ENCODE measurements at regions not wholly inside any gene's neighbourhood (a gene's known extent, or its start where the extent isn't known, plus 50 kb on each side); places are given as distances from the start of the nearest gene placed in this dataset.

DNA sequence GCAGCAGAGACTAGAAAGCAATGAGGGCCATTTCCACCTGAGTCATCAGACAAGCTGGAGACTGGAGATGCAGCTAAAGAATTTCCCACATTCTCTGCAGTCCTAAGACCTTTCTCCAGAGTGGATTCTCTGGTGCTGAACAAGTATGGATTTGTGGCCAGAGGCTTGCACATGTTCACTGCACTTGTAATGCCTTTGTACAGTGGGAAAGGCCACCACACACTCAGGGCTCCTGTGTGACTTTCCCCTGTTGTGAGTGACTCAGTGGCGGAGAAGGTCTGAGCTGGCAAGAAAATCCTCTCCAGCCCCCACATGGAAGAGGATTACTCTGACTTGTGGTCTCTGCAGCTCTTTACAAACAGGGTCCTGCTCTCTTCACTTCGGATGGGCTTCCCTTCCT lies 192.3 kb downstream of the C6orf118 start:
- Histone ChIP-seq H3K36me3 (ENCODE audit: control insufficient read depth in 2 of 2, extremely low read depth in 1 of 2, insufficient read depth in 1 of 2, low read length in 1 of 2) (no peaks in the 10 kb centered on the region), H3K4me3 (ENCODE audit: control insufficient read depth in 1 of 2, extremely low read depth in 1 of 2, low read length in 1 of 2) (no peak overlapping the region), H3K27ac (ENCODE audit: low read length) (no peak overlapping the region), H3K27me3 (replicated peaks in 1 of 2; ENCODE audit: control insufficient read depth in 2 of 2, extremely low read depth in 1 of 2, insufficient read depth in 2 of 2, low read length in 1 of 2) (no peaks in the 10 kb centered on the region), H3K9me3 (no peaks in the 10 kb centered on the region), H3K4me1 (ENCODE audit: control insufficient read depth in 1 of 2, extremely low read depth in 1 of 2, insufficient read depth in 2 of 2, low read length in 2 of 2) (no peaks in the 10 kb centered on the region)
- Mint-ChIP-seq H3K36me3 (no peaks in the 10 kb centered on the region), H3K9me3 (peaks cover 10 to 35% (median 16%) of the 10 kb centered on the region in 3 donors), H3K4me1 (no peaks in the 10 kb centered on the region), H3K27me3 (no peaks in the 10 kb centered on the region), H3K27ac (no peak overlapping the region), H3K4me3 (no peak overlapping the region)
- ChIA-PET POLR2A (no interaction called here), CTCF (no interaction called here)
- ATAC-seq (replicated peaks in 1 of 4) (no peak), DNase-seq (no peak)
- 75% methylated on average over 2 of the region's 2 CpGs for WGBS (ENCODE audit: insufficient coverage)

DNA sequence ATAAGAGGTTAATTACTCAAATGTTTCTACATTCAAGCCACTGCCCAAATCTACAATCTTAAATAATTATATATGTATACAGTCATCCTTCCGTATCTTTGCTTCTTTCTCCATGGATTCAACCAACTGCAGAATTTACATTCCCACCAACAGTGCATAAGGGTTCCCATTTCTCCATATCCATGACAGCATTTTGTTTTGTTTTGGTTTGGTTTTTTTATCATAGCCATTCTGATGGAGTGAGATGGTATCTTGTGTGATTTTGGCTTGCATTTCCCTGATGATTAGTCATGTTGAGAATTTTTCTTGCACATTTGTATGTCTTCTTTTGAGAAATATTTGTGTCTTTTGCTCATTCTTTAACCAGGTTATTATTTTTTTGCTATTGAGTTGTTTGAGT lies 198.5 kb downstream of the C6orf118 start:
- Histone ChIP-seq H3K9me3 (no peaks in the 10 kb centered on the region), H3K27me3 (replicated peaks in 1 of 2; ENCODE audit: control insufficient read depth in 2 of 2, extremely low read depth in 1 of 2, insufficient read depth in 2 of 2, low read length in 1 of 2) (no peaks in the 10 kb centered on the region), H3K4me3 (ENCODE audit: control insufficient read depth in 1 of 2, extremely low read depth in 1 of 2, low read length in 1 of 2) (no peak overlapping the region), H3K36me3 (ENCODE audit: control insufficient read depth in 2 of 2, extremely low read depth in 1 of 2, insufficient read depth in 1 of 2, low read length in 1 of 2) (no peaks in the 10 kb centered on the region), H3K27ac (ENCODE audit: low read length) (no peak overlapping the region), H3K4me1 (ENCODE audit: control insufficient read depth in 1 of 2, extremely low read depth in 1 of 2, insufficient read depth in 2 of 2, low read length in 2 of 2) (no peaks in the 10 kb centered on the region)
- Mint-ChIP-seq H3K9me3 (peaks cover 3 to 38% (median 17%) of the 10 kb centered on the region in 3 donors), H3K4me3 (no peak overlapping the region), H3K4me1 (no peaks in the 10 kb centered on the region), H3K36me3 (no peaks in the 10 kb centered on the region), H3K27me3 (no peaks in the 10 kb centered on the region), H3K27ac (no peak overlapping the region)
- ATAC-seq (replicated peaks in 1 of 4) (no peak), DNase-seq (no peak)
- CTCF ChIA-PET, result no interaction called here
- no CpG with 5 or more reads among the region's 1 CpG for WGBS (ENCODE audit: insufficient coverage)
- POLR2A ChIA-PET, result no interaction called here

DNA sequence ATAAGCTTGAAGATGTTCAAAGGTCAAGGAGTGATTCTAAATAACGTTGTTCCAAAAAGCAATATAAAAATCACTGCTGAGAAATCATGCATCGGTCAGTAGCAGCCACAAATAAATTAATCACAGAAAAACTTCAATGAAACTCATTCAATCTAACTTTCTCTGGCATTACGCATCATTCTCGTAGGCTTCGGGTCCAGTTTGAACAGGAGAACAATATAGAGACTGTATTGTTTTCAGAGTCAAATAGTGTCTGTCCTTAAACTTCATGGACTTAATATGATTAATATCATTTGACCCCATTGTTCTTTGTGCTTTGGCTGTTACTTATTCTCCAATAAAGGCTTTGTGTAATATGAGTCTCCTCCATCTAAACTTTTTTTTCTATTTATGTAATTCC lies 200.4 kb downstream of the C6orf118 start:
- POLR2A ChIA-PET, result no interaction called here
- H3K27ac Mint-ChIP-seq, result no peak overlapping the region
- H3K4me1 Mint-ChIP-seq, result no peaks in the 10 kb centered on the region
- H3K27me3 Mint-ChIP-seq, result no peaks in the 10 kb centered on the region
- no peak for ATAC-seq (replicated peaks in 1 of 4)
- Histone ChIP-seq H3K4me3 (ENCODE audit: control insufficient read depth in 1 of 2, extremely low read depth in 1 of 2, low read length in 1 of 2) (no peak overlapping the region), H3K9me3 (no peaks in the 10 kb centered on the region), H3K4me1 (ENCODE audit: control insufficient read depth in 1 of 2, extremely low read depth in 1 of 2, insufficient read depth in 2 of 2, low read length in 2 of 2) (no peaks in the 10 kb centered on the region), H3K27ac (ENCODE audit: low read length) (no peak overlapping the region), H3K27me3 (replicated peaks in 1 of 2; ENCODE audit: control insufficient read depth in 2 of 2, extremely low read depth in 1 of 2, insufficient read depth in 2 of 2, low read length in 1 of 2) (no peaks in the 10 kb centered on the region), H3K36me3 (ENCODE audit: control insufficient read depth in 2 of 2, extremely low read depth in 1 of 2, insufficient read depth in 1 of 2, low read length in 1 of 2) (no peaks in the 10 kb centered on the region)
- WGBS (ENCODE audit: insufficient coverage), result no CpG with 5 or more reads among the region's 5 CpGs
- H3K36me3 Mint-ChIP-seq, result no peaks in the 10 kb centered on the region
- H3K4me3 Mint-ChIP-seq, result no peak overlapping the region
- CTCF ChIA-PET, result no interaction called here
- DNase-seq, result no peak
- H3K9me3 Mint-ChIP-seq, result peaks cover 3 to 23% (median 11%) of the 10 kb centered on the region in 3 donors

DNA sequence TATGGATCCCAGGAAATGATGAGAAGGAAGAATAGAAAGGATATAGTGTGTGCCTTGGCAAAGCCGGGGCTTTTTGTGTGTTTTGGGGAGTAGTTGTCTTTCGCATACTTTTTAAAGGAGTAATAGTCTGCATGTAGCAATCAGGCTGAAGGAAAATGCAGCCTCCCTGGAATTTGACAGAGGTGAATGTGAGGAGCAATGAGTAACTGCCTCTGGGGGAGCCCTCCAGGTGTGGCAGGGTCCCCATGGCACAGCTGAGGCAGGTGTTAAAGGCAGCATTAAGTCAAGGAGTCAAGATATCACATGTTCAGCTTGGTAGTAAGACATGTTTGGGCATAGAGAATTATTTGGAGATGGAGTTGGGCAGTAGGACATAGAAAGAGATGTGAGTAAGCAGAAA lies 203.1 kb downstream of the C6orf118 start:
- Histone ChIP-seq H3K4me1 (ENCODE audit: control insufficient read depth in 1 of 2, extremely low read depth in 1 of 2, insufficient read depth in 2 of 2, low read length in 2 of 2) (no peaks in the 10 kb centered on the region), H3K36me3 (ENCODE audit: control insufficient read depth in 2 of 2, extremely low read depth in 1 of 2, insufficient read depth in 1 of 2, low read length in 1 of 2) (no peaks in the 10 kb centered on the region), H3K9me3 (no peaks in the 10 kb centered on the region), H3K27me3 (replicated peaks in 1 of 2; ENCODE audit: control insufficient read depth in 2 of 2, extremely low read depth in 1 of 2, insufficient read depth in 2 of 2, low read length in 1 of 2) (no peaks in the 10 kb centered on the region), H3K4me3 (ENCODE audit: control insufficient read depth in 1 of 2, extremely low read depth in 1 of 2, low read length in 1 of 2) (no peak overlapping the region), H3K27ac (ENCODE audit: low read length) (no peak overlapping the region)
- ChIA-PET CTCF (no interaction called here), POLR2A (no interaction called here)
- H3K27ac Mint-ChIP-seq, result no peak overlapping the region
- no peak overlapping the region for H3K4me3 Mint-ChIP-seq
- peaks cover 3 to 14% (median 7%) of the 10 kb centered on the region in 3 donors for H3K9me3 Mint-ChIP-seq
- ATAC-seq (replicated peaks in 1 of 4), result no peak
- no peaks in the 10 kb centered on the region for H3K27me3 Mint-ChIP-seq
- 91% methylated on average over 2 of the region's 2 CpGs for WGBS (ENCODE audit: insufficient coverage)
- no peak for DNase-seq
- no peaks in the 10 kb centered on the region for H3K36me3 Mint-ChIP-seq
- H3K4me1 Mint-ChIP-seq, result no peaks in the 10 kb centered on the region

DNA sequence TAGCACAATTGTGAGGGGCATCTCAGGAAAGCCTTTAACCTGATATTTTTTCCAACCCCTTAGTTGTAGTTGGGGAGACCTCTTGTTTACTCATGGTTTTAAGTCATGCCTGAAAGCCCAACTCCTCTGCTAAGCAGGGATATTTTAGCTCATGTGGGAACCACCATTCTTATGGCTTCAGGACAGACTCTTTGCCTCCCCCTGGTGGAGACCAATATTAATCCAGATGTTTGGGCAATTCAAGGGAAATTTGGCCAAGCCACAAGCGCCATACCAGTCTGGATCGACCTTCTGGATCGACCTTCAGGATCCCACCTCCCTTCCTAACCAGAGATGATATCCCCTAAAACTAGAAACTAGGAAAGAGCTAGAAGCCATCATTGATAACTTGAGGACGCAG lies 211.2 kb downstream of the C6orf118 start:
- Mint-ChIP-seq H3K27me3 (no peaks in the 10 kb centered on the region), H3K36me3 (no peaks in the 10 kb centered on the region), H3K9me3 (peaks cover 4 to 16% (median 11%) of the 10 kb centered on the region in 3 donors), H3K4me3 (no peak overlapping the region), H3K4me1 (no peaks in the 10 kb centered on the region), H3K27ac (no peak overlapping the region)
- ChIA-PET CTCF (no interaction called here), POLR2A (no interaction called here)
- 83% methylated on average over 2 of the region's 4 CpGs for WGBS (ENCODE audit: insufficient coverage)
- H3K27ac ChIP-seq (ENCODE audit: low read length), result no peak overlapping the region
- no peak overlapping the region for H3K4me3 ChIP-seq (ENCODE audit: control insufficient read depth in 1 of 2, extremely low read depth in 1 of 2, low read length in 1 of 2)
- ATAC-seq (replicated peaks in 1 of 4), result no peak
- no peaks in the 10 kb centered on the region for H3K36me3 ChIP-seq (ENCODE audit: control insufficient read depth in 2 of 2, extremely low read depth in 1 of 2, insufficient read depth in 1 of 2, low read length in 1 of 2)
- no peak for DNase-seq
- no peaks in the 10 kb centered on the region for H3K4me1 ChIP-seq (ENCODE audit: control insufficient read depth in 1 of 2, extremely low read depth in 1 of 2, insufficient read depth in 2 of 2, low read length in 2 of 2)
- no peaks in the 10 kb centered on the region for H3K27me3 ChIP-seq (replicated peaks in 1 of 2; ENCODE audit: control insufficient read depth in 2 of 2, extremely low read depth in 1 of 2, insufficient read depth in 2 of 2, low read length in 1 of 2)
- H3K9me3 ChIP-seq, result no peaks in the 10 kb centered on the region

DNA sequence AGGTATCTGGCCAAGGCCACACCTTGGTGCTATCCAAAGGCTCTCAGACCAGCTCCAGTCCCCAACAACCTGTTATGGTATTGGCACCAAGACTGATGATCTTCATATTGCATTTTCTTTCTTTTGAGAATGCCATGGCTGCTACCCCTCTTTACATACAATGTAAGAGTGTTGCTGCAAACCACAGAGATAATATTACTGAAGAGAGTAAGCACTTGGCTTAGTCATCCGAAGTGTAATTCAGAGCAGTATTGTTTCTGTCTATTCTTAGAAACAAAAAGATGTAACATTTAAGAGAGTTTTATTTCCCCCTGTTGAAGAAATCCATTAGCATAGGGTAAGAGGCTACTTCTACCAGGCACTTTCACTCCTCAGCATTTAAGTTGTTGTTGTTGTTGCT lies 212.5 kb downstream of the C6orf118 start:
- CTCF ChIA-PET, result no interaction called here
- H3K27me3 ChIP-seq (replicated peaks in 1 of 2; ENCODE audit: control insufficient read depth in 2 of 2, extremely low read depth in 1 of 2, insufficient read depth in 2 of 2, low read length in 1 of 2), result no peaks in the 10 kb centered on the region
- DNase-seq, result no peak
- no peak overlapping the region for H3K4me3 ChIP-seq (ENCODE audit: control insufficient read depth in 1 of 2, extremely low read depth in 1 of 2, low read length in 1 of 2)
- H3K9me3 ChIP-seq, result no peaks in the 10 kb centered on the region
- no peaks in the 10 kb centered on the region for H3K4me1 ChIP-seq (ENCODE audit: control insufficient read depth in 1 of 2, extremely low read depth in 1 of 2, insufficient read depth in 2 of 2, low read length in 2 of 2)
- WGBS (ENCODE audit: insufficient coverage), result no CpG with 5 or more reads among the region's 1 CpG
- Mint-ChIP-seq H3K27ac (no peak overlapping the region), H3K36me3 (no peaks in the 10 kb centered on the region), H3K4me3 (no peak overlapping the region), H3K27me3 (no peaks in the 10 kb centered on the region), H3K4me1 (no peaks in the 10 kb centered on the region), H3K9me3 (peaks cover 10 to 18% (median 16%) of the 10 kb centered on the region in 3 donors)
- no peak overlapping the region for H3K27ac ChIP-seq (ENCODE audit: low read length)
- ATAC-seq (replicated peaks in 1 of 4), result no peak
- POLR2A ChIA-PET, result no interaction called here
- no peaks in the 10 kb centered on the region for H3K36me3 ChIP-seq (ENCODE audit: control insufficient read depth in 2 of 2, extremely low read depth in 1 of 2, insufficient read depth in 1 of 2, low read length in 1 of 2)

DNA sequence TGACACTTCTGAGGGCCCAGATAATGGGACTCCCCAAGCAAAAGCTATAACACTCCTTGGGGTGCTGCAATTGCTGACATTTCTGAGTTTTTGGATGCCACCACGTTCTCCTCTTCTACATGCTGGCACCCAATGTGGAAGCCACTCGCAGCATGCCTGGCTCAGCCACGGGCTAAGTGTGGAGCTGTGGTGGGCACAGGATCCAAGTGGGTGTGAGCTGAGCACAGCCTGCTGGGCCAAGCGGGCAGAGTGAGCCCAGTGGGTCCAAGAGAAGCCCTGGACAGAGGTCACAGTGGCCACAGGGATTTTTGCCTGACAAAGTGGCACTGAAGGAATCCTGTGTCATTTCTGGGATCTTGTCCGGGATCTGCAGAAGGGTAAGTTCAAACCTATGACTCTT lies 213.2 kb downstream of the C6orf118 start:
- WGBS (ENCODE audit: insufficient coverage), result 86% methylated on average over 4 of the region's 5 CpGs
- DNase-seq (no peak), ATAC-seq (replicated peaks in 1 of 4) (no peak)
- Histone ChIP-seq H3K27ac (ENCODE audit: low read length) (no peak overlapping the region), H3K36me3 (ENCODE audit: control insufficient read depth in 2 of 2, extremely low read depth in 1 of 2, insufficient read depth in 1 of 2, low read length in 1 of 2) (no peaks in the 10 kb centered on the region), H3K9me3 (no peaks in the 10 kb centered on the region), H3K4me3 (ENCODE audit: control insufficient read depth in 1 of 2, extremely low read depth in 1 of 2, low read length in 1 of 2) (no peak overlapping the region), H3K4me1 (ENCODE audit: control insufficient read depth in 1 of 2, extremely low read depth in 1 of 2, insufficient read depth in 2 of 2, low read length in 2 of 2) (no peaks in the 10 kb centered on the region), H3K27me3 (replicated peaks in 1 of 2; ENCODE audit: control insufficient read depth in 2 of 2, extremely low read depth in 1 of 2, insufficient read depth in 2 of 2, low read length in 1 of 2) (no peaks in the 10 kb centered on the region)
- Mint-ChIP-seq H3K4me3 (no peak overlapping the region), H3K9me3 (peaks cover 12 to 20% (median 16%) of the 10 kb centered on the region in 3 donors), H3K36me3 (no peaks in the 10 kb centered on the region), H3K4me1 (no peaks in the 10 kb centered on the region), H3K27me3 (no peaks in the 10 kb centered on the region), H3K27ac (no peak overlapping the region)
- ChIA-PET CTCF (no interaction called here), POLR2A (no interaction called here)

All from T-cell (primary cell).